IMR-90 (cell line): ENCODE measurements at regions not wholly inside any gene's neighbourhood (a gene's known extent, or its start where the extent isn't known, plus 50 kb on each side); places are given as distances from the start of the nearest gene placed in this dataset.

Source experiments
- ATAC-seq: fragments of 200-7000 bp; cut with Tn5 transposase; 2 replicates; pipeline ENCODE4 v1.9.1; 2020; ENCODE audit warnings: low read depth, mild to moderate bottlenecking, moderate library complexity
- BruUV-seq: library from RNA; stranded (reverse); fragments of 400-500 nt; replicated peaks from 2 replicates; lab custom pipeline; 2021; lab: Mats Ljungman, UMichigan
- CTCF ChIA-PET: fragments of 300-600 bp; formaldehyde crosslinking; extraction: SDS; loops from one replicate; lab custom pipeline; 2021; ENCODE audit warnings: antibody characterized with exemption; lab: Yijun Ruan, JAX
- POLR2A ChIA-PET: fragments of 300-600 bp; sonication (Branson Sonifier 250); formaldehyde crosslinking; loops from one replicate; lab custom pipeline; 2022; ENCODE audit warnings: antibody characterized with exemption; ENCODE audit not compliant: unreplicated experiment; lab: Charles Lee
- DNase-seq: peaks from one replicate; pipeline ENCODE4 v3.0.0; 2013
- H2AFZ ChIP-seq: replicated peaks from 2 replicates; pipeline ENCODE3; 2013; ENCODE audit warnings: low read length, mild to moderate bottlenecking; ENCODE audit not compliant: poor library complexity
- H2AK5ac ChIP-seq: 2 replicates; pipeline ENCODE4 v1.6.1; 2013; ENCODE audit warnings: low read depth, low read length, inconsistent platforms
- H2AK9ac ChIP-seq: replicated peaks from 2 replicates; pipeline ENCODE3; 2013; ENCODE audit warnings: mild to moderate bottlenecking, low read depth, low read length, moderate library complexity; ENCODE audit not compliant: poor library complexity
- H2BK120ac ChIP-seq: 2 replicates; pipeline ENCODE4 v1.6.1; 2013; ENCODE audit warnings: low read depth, low read length, inconsistent platforms
- H2BK15ac ChIP-seq: 3 replicates; pipeline ENCODE4 v1.6.1; 2013; ENCODE audit warnings: low read depth, low read length, inconsistent platforms
- H2BK20ac ChIP-seq: 2 replicates; pipeline ENCODE4 v1.6.1; 2013; ENCODE audit warnings: low read depth, mild to moderate bottlenecking, inconsistent platforms, low read length, moderate library complexity
- H2BK5ac ChIP-seq: 2 replicates; pipeline ENCODE4 v1.6.1; 2013; ENCODE audit warnings: mild to moderate bottlenecking, low read depth, low read length, inconsistent platforms; ENCODE audit not compliant: poor library complexity, severe bottlenecking
- H3K14ac ChIP-seq: replicated peaks from 2 replicates; pipeline ENCODE4 v1.6.1; 2013; ENCODE audit warnings: low read depth, low read length, inconsistent platforms
- H3K18ac ChIP-seq: 2 replicates; pipeline ENCODE4 v1.6.1; 2013; ENCODE audit warnings: low read depth, low read length, control low read depth
- H3K23ac ChIP-seq: 2 replicates; pipeline ENCODE4 v1.6.1; 2013; ENCODE audit warnings: low read depth, low read length, inconsistent platforms
- H3K27ac ChIP-seq: 2 replicates; pipeline ENCODE4 v1.5.1; 2013; ENCODE audit warnings: mild to moderate bottlenecking, control low read depth, low read length; ENCODE audit not compliant: insufficient read depth
- H3K27me3 ChIP-seq: 2 replicates; pipeline ENCODE4 v1.6.1; 2013; ENCODE audit warnings: low read length; ENCODE audit not compliant: control insufficient read depth, insufficient read depth
- H3K36me3 ChIP-seq: 2 replicates; pipeline ENCODE4 v1.6.1; 2013; ENCODE audit warnings: low read length, mixed read lengths; ENCODE audit not compliant: control insufficient read depth, insufficient read depth
- H3K4ac ChIP-seq: 2 replicates; pipeline ENCODE4 v1.6.1; 2013; ENCODE audit warnings: low read depth, low read length, inconsistent platforms
- H3K4me1 ChIP-seq: 2 replicates; pipeline ENCODE4 v1.6.1; 2013; ENCODE audit warnings: low read length, mixed read lengths; ENCODE audit not compliant: control insufficient read depth, insufficient read depth
- H3K4me2 ChIP-seq: 2 replicates; pipeline ENCODE4 v1.6.1; 2013; ENCODE audit warnings: low read depth, mild to moderate bottlenecking, control low read depth, low read length, moderate library complexity
- H3K4me3 ChIP-seq: 2 replicates; pipeline ENCODE4 v1.5.1; 2013; ENCODE audit warnings: low read depth, mild to moderate bottlenecking, control low read depth, low read length, moderate library complexity; ENCODE audit not compliant: insufficient read depth
- H3K56ac ChIP-seq: 2 replicates; pipeline ENCODE4 v1.6.1; 2013; ENCODE audit warnings: low read length, inconsistent platforms; ENCODE audit not compliant: insufficient read depth; ENCODE audit errors: extremely low read depth
- H3K79me1 ChIP-seq, 2 experiments: 2 replicates each; pipeline ENCODE4 v1.6.1; 2013; ENCODE audit warnings: low read length in 2 of 2, inconsistent platforms in 1 of 2, low read depth in 1 of 2
- H3K9ac ChIP-seq: 2 replicates; pipeline ENCODE4 v1.6.1; 2013; ENCODE audit warnings: low read depth, low read length, control low read depth
- H3K9me1 ChIP-seq: 2 replicates; pipeline ENCODE4 v1.6.1; 2013; ENCODE audit warnings: low read length, inconsistent platforms; ENCODE audit not compliant: insufficient read depth
- H3K9me3 ChIP-seq: 2 replicates; pipeline ENCODE4 v1.6.1; 2013; ENCODE audit warnings: low read length; ENCODE audit not compliant: control insufficient read depth, insufficient read depth
- H4K20me1 ChIP-seq: 2 replicates; pipeline ENCODE4 v1.6.1; 2013; ENCODE audit warnings: low read length, inconsistent platforms; ENCODE audit not compliant: insufficient read depth
- H4K5ac ChIP-seq: 2 replicates; pipeline ENCODE4 v1.6.1; 2013; ENCODE audit warnings: mild to moderate bottlenecking, low read depth, low read length, control low read depth
- H4K8ac ChIP-seq, 2 experiments: 2 replicates each; pipeline ENCODE4 v1.6.1; 2013; ENCODE audit warnings: low read depth in 2 of 2, low read length in 2 of 2, control low read depth in 1 of 2, inconsistent platforms in 1 of 2
- H4K91ac ChIP-seq: 2 replicates; pipeline ENCODE4 v1.6.1; 2013; ENCODE audit warnings: low read depth, low read length, inconsistent platforms; ENCODE audit not compliant: insufficient read depth
- CEBPB ChIP-seq: IDR thresholded peaks from 2 replicates; pipeline ENCODE4 v1.6.1; 2012; ENCODE audit warnings: low read depth, low read length, improper control_type of control experiment
- SMC3 ChIP-seq: fragments of 150-350 bp; IDR thresholded peaks from 2 replicates; pipeline ENCODE4 v1.6.1; 2016; ENCODE audit warnings: low read depth, mild to moderate bottlenecking, antibody characterized with exemption, low read length, moderate library complexity
- WGBS, 2 experiments: methylation state at CpG; one replicate each; pipeline versions ENCODE4 v1.1.5 to v1.1.7; 2013; ENCODE audit warnings: missing lambda C conversion rate in 2 of 2; ENCODE audit not compliant: insufficient read length in 1 of 2; ENCODE audit errors: extremely low coverage in 2 of 2; 5-methylcytosine and 5-hydroxymethylcytosine counted together
- dilution Hi-C: fragments of 300-500 bp; cut with HindIII; formaldehyde crosslinking; loops from one replicate; pipeline ENCODE4 v1.14.3; 2018; ENCODE audit warnings: low sequenced_read_pairs; ENCODE audit not compliant: unreplicated experiment
- in situ Hi-C: fragments of 300-500 bp; cut with MboI; formaldehyde crosslinking; loops from 3 replicates; pipeline ENCODE4 v1.14.3; 2019; ENCODE audit warnings: low sequenced_read_pairs, inconsistent platforms, mixed read lengths
- intact Hi-C: fragments of 100-400 bp; cut with micrococcal nuclease; formaldehyde crosslinking; loops from 2 replicates; pipeline ENCODE4 v1.10.0; 2022

DNA sequence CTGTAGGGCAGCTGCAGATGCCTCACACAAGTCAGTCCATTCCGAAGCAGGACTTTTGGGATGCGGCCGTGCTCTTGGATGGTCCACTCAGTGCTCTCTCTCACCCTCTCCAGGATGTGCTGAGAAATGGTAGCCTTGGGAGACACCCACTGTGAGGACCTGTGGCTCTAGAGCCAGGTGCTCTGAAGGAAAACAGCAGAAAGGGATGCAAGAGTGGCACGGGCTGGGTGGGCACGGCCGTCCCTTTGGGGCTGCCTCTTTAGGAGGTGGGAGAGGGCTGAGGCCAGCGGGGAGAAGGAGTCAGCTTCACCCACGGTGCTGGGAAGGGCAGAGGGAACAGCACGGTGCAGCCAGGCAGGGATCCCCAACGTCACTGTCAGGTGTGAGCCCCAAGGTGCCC, 106.1 kb downstream of the RIPK4 start:
- Histone ChIP-seq H4K91ac (no peak overlapping the region), H3K4me2 (no peak overlapping the region), H3K9ac (no peak overlapping the region), H4K20me1 (no peaks in the 10 kb centered on the region), H3K4ac (no peak overlapping the region), H3K4me1 (peaks cover 11% of the 10 kb centered on the region), H2BK5ac (no peak overlapping the region), H3K36me3 (no peaks in the 10 kb centered on the region), H3K27ac (no peak overlapping the region), H3K23ac (no peak overlapping the region), H4K8ac (no peak overlapping the region), H3K18ac (no peak overlapping the region), H3K9me1 (no peaks in the 10 kb centered on the region), H2AK5ac (no peak overlapping the region), H3K79me1 (no peaks in the 10 kb centered on the region), H4K5ac (no peak overlapping the region), H3K27me3 (peaks cover 22% of the 10 kb centered on the region), H3K4me3 (no peak overlapping the region), H2BK20ac (no peak overlapping the region), H3K56ac (no peak overlapping the region), H2BK15ac (no peak overlapping the region), H2AFZ (peak overlapping the region; percentile 23), H2AK9ac (no peak overlapping the region), H2BK120ac (no peak overlapping the region), H3K14ac (no peak overlapping the region), H3K9me3 (no peaks in the 10 kb centered on the region)
- dilution Hi-C loops: no loop called here
- BruUV-seq: no TSS peak
- ChIA-PET CTCF (no interaction called here), POLR2A (no interaction called here)
- DNase-seq (no peak), ATAC-seq (no peak)
- intact Hi-C loops: no loop called here
- in situ Hi-C loops: no loop called here
- TF ChIP-seq CEBPB (no peak), SMC3 (no peak)
- 67% methylated on average over 6 of the region's 10 CpGs; no CpG with 5 or more reads in 1 of the 2 experiments for WGBS, 2 experiments
